ENCODE measurements at regions not wholly inside any gene's neighbourhood (a gene's known extent, or its start where the extent isn't known, plus 50 kb on each side); places are given as distances from the start of the nearest gene placed in this dataset.
A peak's percentile ranks its signal among the peaks of the same experiment; 100 is the strongest.

GRCh38 chr1:94734963-94735901 lies 84.9 kb upstream of the SLC44A3 start:
- H3K9ac ChIP-seq (ENCODE audit: low read depth, low read length), result no peak overlapping the region
- no peaks in the 10 kb centered on the region for H3K9me3 ChIP-seq (ENCODE audit: control insufficient read depth, insufficient read depth, low read length)
- no peaks in the 10 kb centered on the region for H3K27me3 ChIP-seq (ENCODE audit: control insufficient read depth, insufficient read depth, low read length)
- H3K4me3 ChIP-seq (ENCODE audit: low read depth, low read length), result no peak overlapping the region
- H3K27ac ChIP-seq (ENCODE audit: low read depth, low read length), result peak overlapping the region; percentile 89
- H3K4me1 ChIP-seq (ENCODE audit: control insufficient read depth, insufficient read depth, low read length), result peaks cover 20% of the 10 kb centered on the region
- H3K36me3 ChIP-seq (ENCODE audit: control insufficient read depth, insufficient read depth, low read length), result no peaks in the 10 kb centered on the region

GRCh38 chr1:94731891-94732290 lies 88.3 kb upstream of the SLC44A3 start:
- Histone ChIP-seq H3K4me1 (ENCODE audit: control insufficient read depth, insufficient read depth, low read length) (peaks cover 20% of the 10 kb centered on the region), H3K27ac (ENCODE audit: low read depth, low read length) (no peak overlapping the region), H3K27me3 (ENCODE audit: control insufficient read depth, insufficient read depth, low read length) (no peaks in the 10 kb centered on the region), H3K36me3 (ENCODE audit: control insufficient read depth, insufficient read depth, low read length) (no peaks in the 10 kb centered on the region), H3K4me3 (ENCODE audit: low read depth, low read length) (no peak overlapping the region), H3K9ac (ENCODE audit: low read depth, low read length) (no peak overlapping the region), H3K9me3 (ENCODE audit: control insufficient read depth, insufficient read depth, low read length) (no peaks in the 10 kb centered on the region)

GRCh38 chr1:94730450-94730849 lies 89.7 kb upstream of the SLC44A3 start:
- Histone ChIP-seq H3K4me1 (ENCODE audit: control insufficient read depth, insufficient read depth, low read length) (peaks cover 14% of the 10 kb centered on the region), H3K4me3 (ENCODE audit: low read depth, low read length) (no peak overlapping the region), H3K9me3 (ENCODE audit: control insufficient read depth, insufficient read depth, low read length) (no peaks in the 10 kb centered on the region), H3K27ac (ENCODE audit: low read depth, low read length) (no peak overlapping the region), H3K9ac (ENCODE audit: low read depth, low read length) (no peak overlapping the region), H3K27me3 (ENCODE audit: control insufficient read depth, insufficient read depth, low read length) (no peaks in the 10 kb centered on the region), H3K36me3 (ENCODE audit: control insufficient read depth, insufficient read depth, low read length) (no peaks in the 10 kb centered on the region)

- Histone ChIP-seq H3K36me3 (ENCODE audit: control insufficient read depth, insufficient read depth, low read length) (no peaks in the 10 kb centered on the region), H3K9ac (ENCODE audit: low read depth, low read length) (no peak overlapping the region), H3K27ac (ENCODE audit: low read depth, low read length) (no peak overlapping the region), H3K9me3 (ENCODE audit: control insufficient read depth, insufficient read depth, low read length) (no peaks in the 10 kb centered on the region), H3K4me1 (ENCODE audit: control insufficient read depth, insufficient read depth, low read length) (peaks cover 5% of the 10 kb centered on the region; the same call in 1 of the 2 replicates), H3K27me3 (ENCODE audit: control insufficient read depth, insufficient read depth, low read length) (no peaks in the 10 kb centered on the region), H3K4me3 (ENCODE audit: low read depth, low read length) (no peak overlapping the region)
Observed at GRCh38 chr1:94729267-94729666, 90.9 kb upstream of the SLC44A3 start.

GRCh38 chr1:94727846-94728715 lies 92.1 kb upstream of the SLC44A3 start:
- Histone ChIP-seq H3K9me3 (ENCODE audit: control insufficient read depth, insufficient read depth, low read length) (no peaks in the 10 kb centered on the region), H3K36me3 (ENCODE audit: control insufficient read depth, insufficient read depth, low read length) (no peaks in the 10 kb centered on the region), H3K27ac (ENCODE audit: low read depth, low read length) (no peak overlapping the region), H3K4me1 (ENCODE audit: control insufficient read depth, insufficient read depth, low read length) (no peaks in the 10 kb centered on the region), H3K9ac (ENCODE audit: low read depth, low read length) (no peak overlapping the region), H3K4me3 (ENCODE audit: low read depth, low read length) (no peak overlapping the region), H3K27me3 (ENCODE audit: control insufficient read depth, insufficient read depth, low read length) (no peaks in the 10 kb centered on the region)

- Histone ChIP-seq H3K4me1 (ENCODE audit: control insufficient read depth, insufficient read depth, low read length) (no peaks in the 10 kb centered on the region), H3K27me3 (ENCODE audit: control insufficient read depth, insufficient read depth, low read length) (no peaks in the 10 kb centered on the region), H3K27ac (ENCODE audit: low read depth, low read length) (no peak overlapping the region), H3K9me3 (ENCODE audit: control insufficient read depth, insufficient read depth, low read length) (no peaks in the 10 kb centered on the region), H3K36me3 (ENCODE audit: control insufficient read depth, insufficient read depth, low read length) (no peaks in the 10 kb centered on the region), H3K9ac (ENCODE audit: low read depth, low read length) (no peak overlapping the region), H3K4me3 (ENCODE audit: low read depth, low read length) (no peak overlapping the region)
Observed at GRCh38 chr1:94726981-94727685, 93.0 kb upstream of the SLC44A3 start.

- H3K4me3 ChIP-seq (ENCODE audit: low read depth, low read length), result no peak overlapping the region
- no peak overlapping the region for H3K27ac ChIP-seq (ENCODE audit: low read depth, low read length)
- H3K9ac ChIP-seq (ENCODE audit: low read depth, low read length), result no peak overlapping the region
- no peaks in the 10 kb centered on the region for H3K4me1 ChIP-seq (ENCODE audit: control insufficient read depth, insufficient read depth, low read length)
- no peaks in the 10 kb centered on the region for H3K36me3 ChIP-seq (ENCODE audit: control insufficient read depth, insufficient read depth, low read length)
- no peaks in the 10 kb centered on the region for H3K27me3 ChIP-seq (ENCODE audit: control insufficient read depth, insufficient read depth, low read length)
- no peaks in the 10 kb centered on the region for H3K9me3 ChIP-seq (ENCODE audit: control insufficient read depth, insufficient read depth, low read length)
Observed at GRCh38 chr1:94725566-94725965, 94.6 kb upstream of the SLC44A3 start.

- no peak overlapping the region for H3K27ac ChIP-seq (ENCODE audit: low read depth, low read length)
- no peaks in the 10 kb centered on the region for H3K27me3 ChIP-seq (ENCODE audit: control insufficient read depth, insufficient read depth, low read length)
- H3K36me3 ChIP-seq (ENCODE audit: control insufficient read depth, insufficient read depth, low read length), result no peaks in the 10 kb centered on the region
- H3K4me3 ChIP-seq (ENCODE audit: low read depth, low read length), result no peak overlapping the region
- H3K4me1 ChIP-seq (ENCODE audit: control insufficient read depth, insufficient read depth, low read length), result no peaks in the 10 kb centered on the region
- H3K9ac ChIP-seq (ENCODE audit: low read depth, low read length), result no peak overlapping the region
- H3K9me3 ChIP-seq (ENCODE audit: control insufficient read depth, insufficient read depth, low read length), result no peaks in the 10 kb centered on the region
Observed at GRCh38 chr1:94723894-94724293, 96.3 kb upstream of the SLC44A3 start.

GRCh38 chr1:94723463-94723862 lies 96.7 kb upstream of the SLC44A3 start:
- Histone ChIP-seq H3K27me3 (ENCODE audit: control insufficient read depth, insufficient read depth, low read length) (no peaks in the 10 kb centered on the region), H3K27ac (ENCODE audit: low read depth, low read length) (no peak overlapping the region), H3K36me3 (ENCODE audit: control insufficient read depth, insufficient read depth, low read length) (no peaks in the 10 kb centered on the region), H3K9me3 (ENCODE audit: control insufficient read depth, insufficient read depth, low read length) (no peaks in the 10 kb centered on the region), H3K4me1 (ENCODE audit: control insufficient read depth, insufficient read depth, low read length) (no peaks in the 10 kb centered on the region), H3K9ac (ENCODE audit: low read depth, low read length) (no peak overlapping the region), H3K4me3 (ENCODE audit: low read depth, low read length) (no peak overlapping the region)

- no peaks in the 10 kb centered on the region for H3K36me3 ChIP-seq (ENCODE audit: control insufficient read depth, insufficient read depth, low read length)
- H3K27me3 ChIP-seq (ENCODE audit: control insufficient read depth, insufficient read depth, low read length), result no peaks in the 10 kb centered on the region
- no peaks in the 10 kb centered on the region for H3K4me1 ChIP-seq (ENCODE audit: control insufficient read depth, insufficient read depth, low read length)
- H3K9me3 ChIP-seq (ENCODE audit: control insufficient read depth, insufficient read depth, low read length), result no peaks in the 10 kb centered on the region
- no peak overlapping the region for H3K27ac ChIP-seq (ENCODE audit: low read depth, low read length)
- no peak overlapping the region for H3K4me3 ChIP-seq (ENCODE audit: low read depth, low read length)
- H3K9ac ChIP-seq (ENCODE audit: low read depth, low read length), result no peak overlapping the region
Observed at GRCh38 chr1:94722181-94722580, 98.0 kb upstream of the SLC44A3 start.

Data from HUES48 (cell line).